Hematopoietic multipotent progenitor cell treated with erythropoietin and hydrocortisone succinate and interleukin-3 and kit ligand, for 8 days (in vitro differentiated cells): ENCODE measurements at regions not wholly inside any gene's neighbourhood (a gene's known extent, or its start where the extent isn't known, plus 50 kb on each side); places are given as distances from the start of the nearest gene placed in this dataset.
"Not testable (repeated sequence)": the region's sequence is repeated elsewhere in the genome, so short reads cannot be mapped to it uniquely, and the experiment has no call there.

Experiments used
- DNase-seq: peaks from one replicate; pipeline ENCODE4 v3.0.0-alpha.2; 2015

GRCh38 chr4:188680004-188680666 lies 540.9 kb downstream of the TRIML1 start:
- DNase-seq: no peak

DNA sequence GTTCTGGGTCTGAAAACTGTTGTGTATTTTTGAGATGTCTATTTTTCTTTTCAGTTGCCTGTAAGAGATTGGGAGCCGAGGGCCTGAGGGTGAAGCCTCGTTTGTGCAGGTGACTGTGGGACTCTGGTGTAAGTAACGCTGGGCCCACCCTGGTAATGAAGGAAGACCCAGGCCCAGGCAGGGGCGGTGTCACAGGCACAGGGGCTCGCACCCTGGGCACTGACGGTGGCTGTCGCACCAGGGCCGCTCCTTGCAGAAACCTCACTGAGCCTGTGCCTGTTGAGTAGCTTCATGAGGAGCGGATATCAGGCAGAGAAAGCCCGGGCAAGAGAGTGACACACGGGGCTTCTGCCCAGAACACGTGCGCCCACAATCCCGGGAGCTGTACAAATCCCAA lies 541.4 kb downstream of the TRIML1 start:
- no peak for DNase-seq

DNA sequence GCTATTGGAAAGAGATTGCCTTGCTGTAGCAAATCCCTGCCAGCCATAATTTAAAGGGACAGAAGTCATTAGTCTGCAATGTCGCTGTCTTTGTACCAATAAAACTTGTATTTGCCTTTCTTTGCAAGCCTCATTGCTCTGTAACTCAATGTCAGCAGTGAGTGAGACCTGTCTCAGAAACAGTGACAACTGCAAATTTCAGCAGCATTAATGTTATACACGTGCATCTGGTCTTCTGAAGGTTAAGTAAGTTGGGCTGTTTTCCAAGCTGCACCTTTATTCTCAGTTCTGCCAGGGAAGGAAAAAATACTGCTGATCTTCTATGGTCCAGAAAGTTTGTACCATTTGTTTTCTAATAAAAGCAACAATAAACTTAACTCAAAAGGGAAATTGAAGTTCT lies 543.1 kb downstream of the TRIML1 start:
- no peak for DNase-seq

DNA sequence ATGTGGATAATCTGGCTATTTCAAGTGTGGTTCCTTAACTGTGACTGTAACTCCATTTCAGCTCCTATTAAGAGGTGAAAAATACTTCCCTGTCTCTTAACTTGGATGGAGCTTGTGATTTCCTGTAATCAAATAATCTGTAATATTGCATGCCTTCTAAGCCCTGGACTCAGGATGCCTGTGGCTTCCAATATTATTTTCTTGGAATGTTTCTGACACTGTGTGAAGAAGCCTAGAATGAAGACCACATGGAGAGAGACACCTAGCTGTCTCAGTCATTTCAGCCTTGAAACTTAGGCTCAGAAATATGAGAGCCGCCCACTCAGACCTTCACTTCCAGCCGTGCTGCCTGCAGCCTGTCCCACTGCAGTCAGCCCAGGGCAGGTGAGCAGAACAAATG lies 544.3 kb downstream of the TRIML1 start:
- no peak for DNase-seq

- DNase-seq: no peak
Observed at GRCh38 chr4:188688956-188689355, 549.7 kb downstream of the TRIML1 start.

DNA sequence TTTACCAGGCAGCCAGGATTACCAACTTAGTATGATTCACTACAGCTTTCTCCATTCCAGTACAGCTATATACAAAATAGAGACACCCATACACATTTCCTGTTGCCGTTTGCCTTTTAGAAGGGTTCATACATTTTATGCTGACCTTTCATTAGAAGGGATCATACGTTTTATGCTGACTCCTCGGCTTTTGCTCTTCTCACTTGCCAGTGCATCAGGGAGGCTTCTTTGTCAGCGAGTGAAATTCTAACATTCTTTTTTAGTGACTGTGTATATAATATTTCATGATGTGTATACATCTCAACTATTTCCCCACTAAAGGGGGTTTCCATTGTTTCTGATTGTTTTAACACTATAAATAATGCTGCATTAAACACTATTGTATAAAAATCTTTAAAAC lies 552.6 kb downstream of the TRIML1 start:
- DNase-seq: no peak

DNA sequence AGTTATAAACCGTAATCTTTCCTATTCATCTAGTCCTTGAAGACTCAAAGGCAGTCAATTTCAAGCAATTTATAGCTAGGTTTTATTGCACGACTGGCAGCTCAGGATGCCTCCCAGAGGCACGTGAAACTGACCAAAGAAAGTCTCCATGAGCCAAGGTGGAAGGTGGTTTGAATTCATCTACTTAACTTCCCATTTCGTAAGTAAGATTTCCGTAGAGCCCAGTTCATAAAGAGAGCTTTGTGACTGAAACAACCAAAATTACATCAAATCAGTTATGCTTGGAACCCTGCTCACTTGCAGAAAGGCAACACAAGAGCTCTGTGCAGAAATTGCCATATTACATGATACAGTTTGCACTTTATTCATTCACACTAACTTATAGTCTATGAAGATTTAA lies 556.0 kb downstream of the TRIML1 start:
- DNase-seq: no peak

DNA sequence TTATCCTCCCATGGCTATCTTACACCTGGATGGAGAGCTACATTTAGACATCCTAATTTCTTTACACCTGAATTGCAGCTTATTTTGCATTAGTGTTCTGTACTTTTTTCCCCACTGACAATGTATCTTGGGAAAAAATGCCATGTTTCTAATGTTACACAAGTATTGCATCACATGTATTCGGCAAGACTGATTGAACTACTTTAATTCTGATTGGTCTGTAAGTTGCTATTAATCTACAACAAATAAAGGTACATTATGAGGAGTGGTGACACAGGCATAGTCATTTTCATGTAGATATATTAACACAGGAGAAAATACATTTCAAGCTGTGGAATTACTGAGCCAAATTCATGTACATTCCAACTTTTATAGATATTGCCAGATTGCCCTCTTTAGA lies 558.0 kb downstream of the TRIML1 start:
- DNase-seq: no peak

DNA sequence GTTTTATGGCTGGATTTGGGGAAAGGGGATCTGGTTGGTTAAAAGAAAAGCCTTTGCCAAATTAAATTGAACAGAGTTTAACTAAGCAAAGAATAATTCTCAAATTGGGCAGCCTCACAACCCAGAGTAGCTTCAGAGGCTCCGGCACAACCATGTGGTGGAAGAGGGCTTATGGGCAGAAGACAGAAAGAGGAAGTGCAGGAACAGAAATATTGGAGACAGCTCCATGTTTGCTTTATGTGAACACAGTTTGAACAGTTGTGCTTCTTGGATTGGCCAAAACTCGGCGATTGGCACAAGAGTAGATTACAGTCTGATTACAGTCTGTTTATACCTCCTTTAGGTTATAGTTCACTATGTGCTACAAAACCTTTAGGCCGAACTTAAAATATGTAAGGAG lies 562.7 kb downstream of the TRIML1 start:
- DNase-seq: no peak

- DNase-seq: no peak
Observed at GRCh38 chr4:188704288-188704687, 565.0 kb downstream of the TRIML1 start.

- DNase-seq: no peak
Observed at GRCh38 chr4:188707036-188707435, 567.8 kb downstream of the TRIML1 start.

DNA sequence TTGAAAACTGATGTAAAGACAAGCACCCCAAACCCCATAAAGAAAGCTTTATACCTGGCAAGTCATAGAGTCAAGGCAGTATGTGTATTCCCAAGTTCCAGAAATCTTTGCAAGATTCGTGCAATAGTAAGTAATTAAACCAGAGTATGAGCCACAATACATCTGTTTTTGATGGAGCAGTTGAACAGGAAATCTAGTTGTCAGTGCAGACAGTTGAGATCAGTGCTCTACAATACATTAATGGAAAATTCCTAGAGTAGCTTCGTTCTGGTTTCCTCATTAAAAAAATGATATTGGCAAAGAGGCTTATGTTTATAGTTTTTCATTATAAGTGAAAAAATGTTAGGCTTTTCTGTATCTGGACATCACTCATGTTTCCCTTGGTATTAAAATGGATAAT lies 575.3 kb downstream of the TRIML1 start:
- DNase-seq: no peak

DNA sequence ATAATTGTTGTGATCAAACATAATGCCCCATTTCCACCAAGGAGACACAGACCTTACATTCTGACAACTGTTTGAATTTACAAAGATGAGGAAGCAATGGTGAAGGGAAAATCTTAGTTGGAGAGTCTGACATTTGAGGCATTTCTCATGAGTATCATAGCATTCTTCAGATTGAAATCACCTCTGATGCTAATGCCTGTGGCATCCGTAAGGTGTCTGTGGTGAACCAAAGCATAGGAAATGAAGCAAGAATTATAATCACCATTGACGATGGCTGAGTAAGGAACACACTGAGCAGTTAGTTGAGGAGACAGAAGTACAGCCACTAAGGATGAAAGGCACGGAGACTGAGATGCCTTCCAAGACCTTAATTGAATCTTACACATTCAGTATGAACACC lies 575.7 kb downstream of the TRIML1 start:
- DNase-seq: no peak

DNA sequence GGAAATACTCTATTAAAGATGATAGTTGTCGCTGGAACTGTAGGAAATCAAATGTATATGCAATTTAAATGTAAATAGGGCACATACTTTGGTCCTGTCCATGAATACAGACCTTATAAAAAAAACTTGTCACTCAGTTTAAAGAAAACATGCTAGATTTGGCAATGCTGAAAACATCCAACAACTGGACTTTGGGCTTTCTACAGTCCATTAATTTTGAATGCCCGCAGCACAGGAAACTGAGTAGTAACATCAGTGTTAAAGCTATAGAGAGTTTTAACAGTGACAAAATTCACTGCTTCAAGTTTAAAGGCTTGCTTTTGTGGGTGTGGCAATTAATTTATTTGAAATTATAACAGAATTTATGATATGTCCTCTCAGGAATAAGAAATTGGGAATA lies 578.4 kb downstream of the TRIML1 start:
- no peak for DNase-seq

DNA sequence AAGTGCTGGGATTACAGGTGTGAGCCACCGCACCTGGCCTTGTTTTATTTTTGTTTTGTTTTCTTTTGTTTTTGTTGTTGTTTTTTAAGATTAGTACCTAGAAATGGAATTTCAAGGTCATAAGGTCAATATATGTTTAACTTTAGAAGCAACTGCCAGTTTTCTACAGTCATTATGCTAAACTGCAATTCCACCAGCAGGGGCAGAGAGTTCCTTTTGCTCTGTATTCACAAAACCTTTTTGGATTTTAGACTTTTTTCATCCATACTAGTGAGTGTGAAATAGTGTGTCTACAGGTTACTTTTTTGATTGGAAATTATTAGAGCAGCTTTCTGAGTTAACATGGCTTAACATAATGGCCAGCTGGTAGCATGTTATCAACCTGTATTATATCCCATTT lies 580.6 kb downstream of the TRIML1 start:
- no peak for DNase-seq

DNA sequence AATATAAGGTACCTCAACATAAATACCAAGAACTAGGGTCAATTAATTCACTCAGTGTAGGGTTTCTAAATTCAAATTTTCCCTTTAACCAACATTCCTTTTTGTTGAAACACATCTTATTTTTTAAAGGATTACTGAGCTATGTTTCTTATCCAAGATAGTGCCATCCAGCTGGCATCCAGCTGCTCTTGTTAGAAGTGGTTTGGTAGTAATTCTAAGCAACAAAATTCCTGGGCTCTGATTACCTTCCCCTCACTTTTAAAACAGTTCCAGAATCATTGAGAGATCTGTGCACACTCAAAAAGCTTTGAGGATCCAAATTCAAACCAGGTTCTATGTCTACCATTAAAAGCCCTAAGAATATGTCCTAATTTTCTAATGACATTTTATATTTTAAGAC lies 583.7 kb downstream of the TRIML1 start:
- no peak for DNase-seq

- DNase-seq: no peak
Observed at GRCh38 chr4:188727746-188728145, 588.5 kb downstream of the TRIML1 start.

DNA sequence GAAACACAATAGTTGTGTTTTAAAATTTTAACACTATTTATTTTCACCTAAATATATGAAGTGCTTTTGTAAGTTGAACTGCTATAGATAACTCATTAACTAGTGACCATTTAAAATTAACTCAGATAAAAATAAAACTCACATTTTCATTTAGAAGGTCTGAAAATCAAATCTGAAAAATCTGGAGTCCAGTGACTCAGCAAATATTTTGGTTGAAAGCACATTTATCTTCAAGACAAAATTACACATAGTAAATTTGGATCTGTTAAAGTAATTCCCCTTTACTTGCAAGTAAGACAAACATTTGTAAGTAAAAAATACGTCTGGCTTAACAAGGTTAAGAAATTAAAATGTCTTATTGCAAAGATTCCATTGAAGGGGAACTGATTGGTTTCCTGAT lies 589.1 kb downstream of the TRIML1 start:
- no peak for DNase-seq

GRCh38 chr4:188732131-188732530 lies 592.9 kb downstream of the TRIML1 start:
- no peak for DNase-seq

GRCh38 chr4:188735082-188735481 lies 595.8 kb downstream of the TRIML1 start:
- DNase-seq: no peak

- no peak for DNase-seq
Observed at GRCh38 chr4:188737251-188738002, 598.2 kb downstream of the TRIML1 start.

- DNase-seq: not testable (repeated sequence)
Observed at GRCh38 chr4:188738290-188738689, 599.0 kb downstream of the TRIML1 start.

DNA sequence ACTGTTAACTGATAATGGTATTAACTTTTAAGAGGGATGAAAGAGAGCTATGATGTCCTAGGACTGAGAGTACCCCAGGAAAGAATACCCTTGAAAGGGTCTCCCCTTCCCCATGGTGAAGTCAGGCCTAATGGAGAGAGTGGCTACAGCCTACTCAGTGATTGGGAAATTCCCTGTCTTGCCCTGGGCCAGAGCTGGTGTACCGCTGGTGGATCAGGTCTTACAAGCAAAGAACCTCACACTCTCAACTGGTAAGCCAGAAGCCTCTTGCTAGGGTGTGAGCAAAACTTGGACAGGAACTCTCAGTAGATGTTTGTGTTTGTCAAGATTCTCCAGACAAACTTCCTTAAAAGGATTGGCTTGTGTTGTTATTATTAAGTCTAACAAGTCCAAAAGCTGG lies 600.9 kb downstream of the TRIML1 start:
- not testable (repeated sequence) for DNase-seq

- DNase-seq: not testable (repeated sequence)
Observed at GRCh38 chr4:188740791-188741190, 601.5 kb downstream of the TRIML1 start.
